ENCODE measurements at regions not wholly inside any gene's neighbourhood (a gene's known extent, or its start where the extent isn't known, plus 50 kb on each side); places are given as distances from the start of the nearest gene placed in this dataset.

DNA sequence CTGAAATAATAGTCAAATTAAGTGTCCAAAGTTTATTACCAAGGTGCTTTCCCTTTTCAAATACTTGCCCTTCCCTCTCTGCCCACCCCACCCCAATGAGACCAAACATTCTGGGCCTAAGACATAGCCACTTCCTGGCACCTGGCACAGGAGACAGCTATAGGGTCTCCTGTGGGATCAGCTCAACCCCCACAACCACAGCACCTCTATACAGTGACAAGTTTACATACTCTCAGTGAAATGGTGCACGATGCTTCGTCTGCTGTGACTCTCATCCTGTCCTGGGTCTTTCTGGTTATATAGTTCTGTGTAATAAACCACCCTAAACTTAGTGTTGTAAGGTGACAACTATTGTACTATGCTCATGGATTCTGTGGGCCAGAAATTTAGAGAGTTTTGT is 466.2 kb downstream of the FBXO15 start (continued):
- TF ChIP-seq, protein P1, sequence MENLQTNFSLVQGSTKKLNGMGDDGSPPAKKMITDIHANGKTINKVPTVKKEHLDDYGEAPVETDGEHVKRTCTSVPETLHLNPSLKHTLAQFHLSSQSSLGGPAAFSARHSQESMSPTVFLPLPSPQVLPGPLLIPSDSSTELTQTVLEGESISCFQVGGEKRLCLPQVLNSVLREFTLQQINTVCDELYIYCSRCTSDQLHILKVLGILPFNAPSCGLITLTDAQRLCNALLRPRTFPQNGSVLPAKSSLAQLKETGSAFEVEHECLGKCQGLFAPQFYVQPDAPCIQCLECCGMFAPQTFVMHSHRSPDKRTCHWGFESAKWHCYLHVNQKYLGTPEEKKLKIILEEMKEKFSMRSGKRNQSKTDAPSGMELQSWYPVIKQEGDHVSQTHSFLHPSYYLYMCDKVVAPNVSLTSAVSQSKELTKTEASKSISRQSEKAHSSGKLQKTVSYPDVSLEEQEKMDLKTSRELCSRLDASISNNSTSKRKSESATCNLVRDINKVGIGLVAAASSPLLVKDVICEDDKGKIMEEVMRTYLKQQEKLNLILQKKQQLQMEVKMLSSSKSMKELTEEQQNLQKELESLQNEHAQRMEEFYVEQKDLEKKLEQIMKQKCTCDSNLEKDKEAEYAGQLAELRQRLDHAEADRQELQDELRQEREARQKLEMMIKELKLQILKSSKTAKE (IDR thresholded peaks at IDR 0.05; ENCODE audit: low read depth, poor library complexity, severe bottlenecking): no peak
- TF ChIP-seq ASH2L (IDR thresholded peaks at IDR 0.05; ENCODE audit: borderline replicate concordance, low read depth): no peak
- no peak for TF ChIP-seq EED (IDR thresholded peaks at IDR 0.05; ENCODE audit: low read depth)
- TF ChIP-seq IRF5 (IDR thresholded peaks at IDR 0.05; ENCODE audit: borderline replicate concordance): no peak
- TF ChIP-seq NR2F1 (conservative IDR thresholded peaks at IDR 0.05): no peak
- TF ChIP-seq ZNF622 (IDR thresholded peaks at IDR 0.05): no peak
- TF ChIP-seq BACH1 (IDR thresholded peaks at IDR 0.05; ENCODE audit: borderline replicate concordance): no peak

GRCh38 chr18:73679941-73680712 is 467.5 kb downstream of the FBXO15 start:
- ChIA-PET CTCF (no interaction called here), RAD21 (ENCODE audit: unreplicated experiment) (no interaction called here), SMC1A (ENCODE audit: uncharacterized antibody, unreplicated experiment) (no interaction called here), POLR2A (no interaction called here)
- Histone ChIP-seq H4K20me1 (ENCODE audit: control insufficient read depth, insufficient read depth) (no peaks in the 10 kb centered on the region), H3K9me3 (replicated peaks; ENCODE audit: control insufficient read depth, insufficient read depth, low read length) (no peaks in the 10 kb centered on the region), H3K4me2 (ENCODE audit: control insufficient read depth, insufficient read depth) (no peak overlapping the region), H3K36me3 (ENCODE audit: control insufficient read depth in 2 of 2, insufficient read depth in 2 of 2, low read length in 1 of 2) (no peaks in the 10 kb centered on the region), H3K79me2 (ENCODE audit: control insufficient read depth, insufficient read depth, low read length) (no peaks in the 10 kb centered on the region), H3K4me3 (no peak overlapping the region), H3K27me3 (replicated peaks in 1 of 2; ENCODE audit: control insufficient read depth in 2 of 2, insufficient read depth in 2 of 2, low read length in 1 of 2) (no peaks in the 10 kb centered on the region), H2AFZ (ENCODE audit: control insufficient read depth, low read depth, low read length) (no peak overlapping the region), H3K4me1 (ENCODE audit: control insufficient read depth, insufficient read depth, low read length) (no peaks in the 10 kb centered on the region), H3K27ac (ENCODE audit: control insufficient read depth, insufficient read depth) (no peak overlapping the region), H3K9ac (ENCODE audit: control insufficient read depth, insufficient read depth, low read length) (no peak overlapping the region)
- WGBS (ENCODE audit: insufficient coverage, insufficient replicate concordance, low lambda C conversion rate, missing lambda C conversion rate): 16% methylated on average over 8 of the region's 8 CpGs
- TF ChIP-seq NFIC (IDR thresholded peaks at IDR 0.05; ENCODE audit: low read depth, low read length) (peak; percentile 74), EED (IDR thresholded peaks at IDR 0.05; ENCODE audit: low read depth) (peak; percentile 48; the same call in 1 of the 2 replicates), CBFB (IDR thresholded peaks at IDR 0.05; ENCODE audit: low read depth) (peak; percentile 46; the same call in 1 of the 2 replicates), FOXM1 (IDR thresholded peaks at IDR 0.05; ENCODE audit: low read depth, low read length) (0 out of 2 replicates have a peak, but pooled peaks have one; percentile 41), JUND (IDR thresholded peaks at IDR 0.05; ENCODE audit: low read depth, low read length) (no peak), RUNX3 (IDR thresholded peaks at IDR 0.05; ENCODE audit: low read length) (peak; percentile 92), JUNB (IDR thresholded peaks at IDR 0.05) (peak; percentile 44), POU2F2 (IDR thresholded peaks at IDR 0.05; ENCODE audit: borderline replicate concordance, low read depth, low read length) (no peak)
- DNase-seq (ENCODE audit: low read depth, low spot score) (no peak), ATAC-seq (no peak), FAIRE-seq (no peak)
- intact Hi-C loops (cut with micrococcal nuclease; ENCODE audit: unreplicated experiment): no loop called here
- in situ Hi-C loops (cut with MboI): no loop called here
- BruUV-seq (replicated peaks): no TSS peak
